Liver (tissue), 8 donors: ENCODE measurements at regions not wholly inside any gene's neighbourhood (a gene's known extent, or its start where the extent isn't known, plus 50 kb on each side); places are given as distances from the start of the nearest gene placed in this dataset.

ENCODE experiments used
- DNase-seq: peaks from one replicate; pipeline ENCODE4 v3.0.0-alpha.2; 2017; ENCODE audit warnings: low spot score
- H3K27ac ChIP-seq, 2 donors: one replicate each; pipeline ENCODE4 v1.7.0; 2013; ENCODE audit warnings: inconsistent platforms in 2 of 2, low read length in 2 of 2, control low read depth in 1 of 2, low read depth in 1 of 2, mild to moderate bottlenecking in 1 of 2
- H3K27me3 ChIP-seq, 4 donors: one replicate each; pipeline versions ENCODE4 v1.6.1 to v1.7.0; 2013; ENCODE audit warnings: low read length in 3 of 4, inconsistent platforms in 1 of 4, mild to moderate bottlenecking in 1 of 4, moderate library complexity in 1 of 4; ENCODE audit not compliant: control insufficient read depth in 4 of 4, insufficient read depth in 4 of 4
- H3K36me3 ChIP-seq, 4 donors: one replicate each; pipeline versions ENCODE4 v1.6.1 to v1.7.0; 2013; ENCODE audit warnings: low read length in 3 of 4, mild to moderate bottlenecking in 3 of 4, low read depth in 1 of 4, moderate library complexity in 1 of 4; ENCODE audit not compliant: control insufficient read depth in 4 of 4, insufficient read depth in 3 of 4
- H3K4me1 ChIP-seq, 4 donors: one replicate each; pipeline versions ENCODE4 v1.6.1 to v1.7.0; 2013; ENCODE audit warnings: low read length in 3 of 4, mild to moderate bottlenecking in 3 of 4, moderate library complexity in 1 of 4; ENCODE audit not compliant: control insufficient read depth in 4 of 4, insufficient read depth in 4 of 4
- H3K4me3 ChIP-seq, 3 donors: one replicate each; pipeline versions ENCODE4 v1.6.1 to v1.7.0; 2013; ENCODE audit warnings: low read length in 3 of 3, control low read depth in 1 of 3, low read depth in 1 of 3, mild to moderate bottlenecking in 1 of 3
- H3K9ac ChIP-seq, 2 donors: one replicate each; pipeline ENCODE4 v1.7.0; 2013; ENCODE audit warnings: low read length in 2 of 2, mild to moderate bottlenecking in 2 of 2, moderate library complexity in 2 of 2, control low read depth in 1 of 2, low read depth in 1 of 2
- H3K9me3 ChIP-seq, 4 donors: one replicate each; pipeline versions ENCODE4 v1.6.1 to v1.7.0; 2013; ENCODE audit warnings: low read length in 3 of 4; ENCODE audit not compliant: control insufficient read depth in 4 of 4
- EGR1 ChIP-seq, 2 donors: IDR thresholded peaks; 2 replicates each; pipeline ENCODE4 v1.6.1; 2016 to 2018; ENCODE audit warnings: antibody characterized with exemption in 2 of 2, low read depth in 2 of 2
- FOXA1 ChIP-seq: IDR thresholded peaks from 2 replicates; pipeline ENCODE4 v1.6.1; 2016; ENCODE audit warnings: antibody characterized with exemption
- FOXA2 ChIP-seq: IDR thresholded peaks from 2 replicates; pipeline ENCODE4 v1.6.1; 2016; ENCODE audit warnings: antibody characterized with exemption
- GABPA ChIP-seq, 2 donors: IDR thresholded peaks in 1 of 2; conservative IDR thresholded peaks in 1 of 2; 2 replicates each; pipeline ENCODE4 v1.6.1; 2016; ENCODE audit warnings: antibody characterized with exemption in 2 of 2, mild to moderate bottlenecking in 1 of 2, moderate library complexity in 1 of 2
- HNF4A ChIP-seq, 2 donors: conservative IDR thresholded peaks; 2 replicates each; pipeline ENCODE4 v1.6.1; 2016; ENCODE audit warnings: antibody characterized with exemption in 2 of 2, mild to moderate bottlenecking in 2 of 2
- JUND ChIP-seq, 2 donors: IDR thresholded peaks; 2 replicates each; pipeline ENCODE4 v1.6.1; 2016; ENCODE audit warnings: antibody characterized with exemption in 2 of 2
- NR2F2 ChIP-seq: IDR thresholded peaks from 2 replicates; pipeline ENCODE4 v1.6.1; 2016; ENCODE audit warnings: antibody characterized with exemption
- RAD21 ChIP-seq, 2 donors: IDR thresholded peaks; 2 replicates each; pipeline ENCODE4 v1.6.1; 2016; ENCODE audit warnings: antibody characterized with exemption in 2 of 2, mild to moderate bottlenecking in 2 of 2
- SP1 ChIP-seq: IDR thresholded peaks from 2 replicates; pipeline ENCODE4 v1.6.1; 2018; ENCODE audit warnings: antibody characterized with exemption, mild to moderate bottlenecking
- TAF1 ChIP-seq: conservative IDR thresholded peaks from 2 replicates; pipeline ENCODE4 v1.6.1; 2016; ENCODE audit warnings: antibody characterized with exemption, mild to moderate bottlenecking
- WGBS: extraction: QIAGEN DNeasy Blood & Tissue Kit; methylation state at CpG from one replicate; pipeline ENCODE4 v1.1.7; 2013; 5-methylcytosine and 5-hydroxymethylcytosine counted together
- TF ChIP-seq, protein P1 (sequence below): IDR thresholded peaks from 2 replicates; pipeline ENCODE4 v1.6.1; 2016; ENCODE audit warnings: antibody characterized with exemption
- TF ChIP-seq, protein P2 (sequence below): IDR thresholded peaks from 2 replicates; pipeline ENCODE4 v1.6.1; 2016; ENCODE audit warnings: antibody characterized with exemption
- TF ChIP-seq, protein P3 (sequence below): IDR thresholded peaks from 2 replicates; pipeline ENCODE4 v1.6.1; 2016; ENCODE audit warnings: antibody characterized with exemption, mild to moderate bottlenecking
- TF ChIP-seq, protein P4 (sequence below): fragments of 150-350 bp; IDR thresholded peaks from 2 replicates; pipeline ENCODE4 v1.5.1; 2017; ENCODE audit warnings: improper control_type of control experiment, low read depth, low read length; ENCODE audit not compliant: missing input control
- TF ChIP-seq, protein P5 (sequence below): IDR thresholded peaks from 2 replicates; pipeline ENCODE4 v1.6.1; 2016; ENCODE audit warnings: antibody characterized with exemption
- donor health status: healthy.
- donor health status: healthy.
- donor health status: healthy.
- donor health status: healthy.
- donor health status: healthy.

DNA sequence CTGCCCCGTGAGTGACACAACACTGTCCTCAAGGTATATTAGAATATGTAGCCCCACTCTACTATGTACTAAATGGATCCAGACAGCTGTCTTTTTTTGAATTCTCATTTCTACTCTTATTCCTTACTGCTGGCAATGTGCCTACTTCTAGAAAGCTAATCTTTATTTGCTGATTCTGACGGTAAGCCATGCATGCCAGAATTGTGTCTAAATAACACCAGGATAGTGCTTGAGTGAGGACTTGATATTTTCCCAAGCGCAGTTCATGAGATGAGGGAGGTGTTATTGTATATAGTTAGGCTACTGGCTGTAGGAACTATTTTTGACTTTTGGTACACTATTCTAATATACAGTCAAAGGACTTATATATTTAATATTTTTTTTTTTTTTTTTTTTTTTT, 316.2 kb upstream of the NAV3 start:
- no peak for TF ChIP-seq JUND (IDR thresholded peaks at IDR 0.05)
- TF ChIP-seq, protein P1, sequence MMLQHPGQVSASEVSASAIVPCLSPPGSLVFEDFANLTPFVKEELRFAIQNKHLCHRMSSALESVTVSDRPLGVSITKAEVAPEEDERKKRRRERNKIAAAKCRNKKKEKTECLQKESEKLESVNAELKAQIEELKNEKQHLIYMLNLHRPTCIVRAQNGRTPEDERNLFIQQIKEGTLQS, result no peak
- no peak for TF ChIP-seq NR2F2
- no peak for TF ChIP-seq HNF4A (conservative IDR thresholded peaks at IDR 0.05)
- TF ChIP-seq, protein P2, sequence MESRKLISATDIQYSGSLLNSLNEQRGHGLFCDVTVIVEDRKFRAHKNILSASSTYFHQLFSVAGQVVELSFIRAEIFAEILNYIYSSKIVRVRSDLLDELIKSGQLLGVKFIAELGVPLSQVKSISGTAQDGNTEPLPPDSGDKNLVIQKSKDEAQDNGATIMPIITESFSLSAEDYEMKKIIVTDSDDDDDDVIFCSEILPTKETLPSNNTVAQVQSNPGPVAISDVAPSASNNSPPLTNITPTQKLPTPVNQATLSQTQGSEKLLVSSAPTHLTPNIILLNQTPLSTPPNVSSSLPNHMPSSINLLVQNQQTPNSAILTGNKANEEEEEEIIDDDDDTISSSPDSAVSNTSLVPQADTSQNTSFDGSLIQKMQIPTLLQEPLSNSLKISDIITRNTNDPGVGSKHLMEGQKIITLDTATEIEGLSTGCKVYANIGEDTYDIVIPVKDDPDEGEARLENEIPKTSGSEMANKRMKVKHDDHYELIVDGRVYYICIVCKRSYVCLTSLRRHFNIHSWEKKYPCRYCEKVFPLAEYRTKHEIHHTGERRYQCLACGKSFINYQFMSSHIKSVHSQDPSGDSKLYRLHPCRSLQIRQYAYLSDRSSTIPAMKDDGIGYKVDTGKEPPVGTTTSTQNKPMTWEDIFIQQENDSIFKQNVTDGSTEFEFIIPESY, result no peak
- TF ChIP-seq FOXA2, result no peak
- no peak for TF ChIP-seq RAD21 (IDR thresholded peaks at IDR 0.05)
- TF ChIP-seq, protein P3, sequence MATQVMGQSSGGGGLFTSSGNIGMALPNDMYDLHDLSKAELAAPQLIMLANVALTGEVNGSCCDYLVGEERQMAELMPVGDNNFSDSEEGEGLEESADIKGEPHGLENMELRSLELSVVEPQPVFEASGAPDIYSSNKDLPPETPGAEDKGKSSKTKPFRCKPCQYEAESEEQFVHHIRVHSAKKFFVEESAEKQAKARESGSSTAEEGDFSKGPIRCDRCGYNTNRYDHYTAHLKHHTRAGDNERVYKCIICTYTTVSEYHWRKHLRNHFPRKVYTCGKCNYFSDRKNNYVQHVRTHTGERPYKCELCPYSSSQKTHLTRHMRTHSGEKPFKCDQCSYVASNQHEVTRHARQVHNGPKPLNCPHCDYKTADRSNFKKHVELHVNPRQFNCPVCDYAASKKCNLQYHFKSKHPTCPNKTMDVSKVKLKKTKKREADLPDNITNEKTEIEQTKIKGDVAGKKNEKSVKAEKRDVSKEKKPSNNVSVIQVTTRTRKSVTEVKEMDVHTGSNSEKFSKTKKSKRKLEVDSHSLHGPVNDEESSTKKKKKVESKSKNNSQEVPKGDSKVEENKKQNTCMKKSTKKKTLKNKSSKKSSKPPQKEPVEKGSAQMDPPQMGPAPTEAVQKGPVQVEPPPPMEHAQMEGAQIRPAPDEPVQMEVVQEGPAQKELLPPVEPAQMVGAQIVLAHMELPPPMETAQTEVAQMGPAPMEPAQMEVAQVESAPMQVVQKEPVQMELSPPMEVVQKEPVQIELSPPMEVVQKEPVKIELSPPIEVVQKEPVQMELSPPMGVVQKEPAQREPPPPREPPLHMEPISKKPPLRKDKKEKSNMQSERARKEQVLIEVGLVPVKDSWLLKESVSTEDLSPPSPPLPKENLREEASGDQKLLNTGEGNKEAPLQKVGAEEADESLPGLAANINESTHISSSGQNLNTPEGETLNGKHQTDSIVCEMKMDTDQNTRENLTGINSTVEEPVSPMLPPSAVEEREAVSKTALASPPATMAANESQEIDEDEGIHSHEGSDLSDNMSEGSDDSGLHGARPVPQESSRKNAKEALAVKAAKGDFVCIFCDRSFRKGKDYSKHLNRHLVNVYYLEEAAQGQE, result no peak
- TF ChIP-seq, protein P4, sequence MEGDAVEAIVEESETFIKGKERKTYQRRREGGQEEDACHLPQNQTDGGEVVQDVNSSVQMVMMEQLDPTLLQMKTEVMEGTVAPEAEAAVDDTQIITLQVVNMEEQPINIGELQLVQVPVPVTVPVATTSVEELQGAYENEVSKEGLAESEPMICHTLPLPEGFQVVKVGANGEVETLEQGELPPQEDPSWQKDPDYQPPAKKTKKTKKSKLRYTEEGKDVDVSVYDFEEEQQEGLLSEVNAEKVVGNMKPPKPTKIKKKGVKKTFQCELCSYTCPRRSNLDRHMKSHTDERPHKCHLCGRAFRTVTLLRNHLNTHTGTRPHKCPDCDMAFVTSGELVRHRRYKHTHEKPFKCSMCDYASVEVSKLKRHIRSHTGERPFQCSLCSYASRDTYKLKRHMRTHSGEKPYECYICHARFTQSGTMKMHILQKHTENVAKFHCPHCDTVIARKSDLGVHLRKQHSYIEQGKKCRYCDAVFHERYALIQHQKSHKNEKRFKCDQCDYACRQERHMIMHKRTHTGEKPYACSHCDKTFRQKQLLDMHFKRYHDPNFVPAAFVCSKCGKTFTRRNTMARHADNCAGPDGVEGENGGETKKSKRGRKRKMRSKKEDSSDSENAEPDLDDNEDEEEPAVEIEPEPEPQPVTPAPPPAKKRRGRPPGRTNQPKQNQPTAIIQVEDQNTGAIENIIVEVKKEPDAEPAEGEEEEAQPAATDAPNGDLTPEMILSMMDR, result no peak
- no peak for TF ChIP-seq FOXA1
- TF ChIP-seq GABPA (IDR thresholded peaks at IDR 0.05 in 1 of 2, conservative IDR thresholded peaks at IDR 0.05 in 1 of 2), result no peak
- no peak for TF ChIP-seq SP1
- TF ChIP-seq EGR1 (IDR thresholded peaks at IDR 0.05; ENCODE audit: low read depth in 2 of 2), result no peak
- TF ChIP-seq, protein P5, sequence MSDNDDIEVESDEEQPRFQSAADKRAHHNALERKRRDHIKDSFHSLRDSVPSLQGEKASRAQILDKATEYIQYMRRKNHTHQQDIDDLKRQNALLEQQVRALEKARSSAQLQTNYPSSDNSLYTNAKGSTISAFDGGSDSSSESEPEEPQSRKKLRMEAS, result no peak
- H3K27ac ChIP-seq, result no peak overlapping the region
- WGBS, result 74% methylated on average over 3 of the region's 3 CpGs

DNA sequence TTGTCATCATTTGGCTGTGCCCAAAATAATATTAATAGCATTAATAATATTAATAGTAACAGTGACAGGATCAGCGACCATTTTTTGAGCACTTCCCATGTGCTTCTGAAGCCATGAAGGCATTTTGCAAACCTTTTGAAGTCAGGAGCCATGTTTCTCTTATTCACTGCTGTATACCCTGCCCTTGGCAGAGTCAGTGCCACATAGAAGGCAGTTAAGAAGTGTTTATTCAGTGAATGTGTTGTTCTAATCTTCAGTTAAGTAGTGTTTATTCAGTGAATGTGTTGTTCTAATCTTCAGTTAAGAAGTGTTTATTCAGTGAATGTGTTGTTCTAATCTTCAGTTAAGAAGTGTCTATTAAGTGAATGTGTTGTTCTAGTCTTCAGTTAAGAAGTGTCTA, 319.7 kb upstream of the NAV3 start:
- H3K4me1 ChIP-seq, result no peaks in the 10 kb centered on the region
- no peak overlapping the region for H3K27ac ChIP-seq
- no peaks in the 10 kb centered on the region for H3K9me3 ChIP-seq
- H3K36me3 ChIP-seq, result no peaks in the 10 kb centered on the region
- WGBS, result 69% methylated on average over 1 of the region's 1 CpG
- no peak for DNase-seq
- H3K4me3 ChIP-seq, result no peak overlapping the region
- H3K9ac ChIP-seq, result no peak overlapping the region
- no peaks in the 10 kb centered on the region for H3K27me3 ChIP-seq
- TF ChIP-seq TAF1, result no peak
- TF ChIP-seq NR2F2, result no peak

More for the DNA sequence above, 316.2 kb upstream of the NAV3 start:
- no peaks in the 10 kb centered on the region for H3K4me1 ChIP-seq
- no peaks in the 10 kb centered on the region for H3K27me3 ChIP-seq
- no peaks in the 10 kb centered on the region for H3K36me3 ChIP-seq
- H3K4me3 ChIP-seq, result no peak overlapping the region
- no peak for DNase-seq
- H3K9me3 ChIP-seq, result no peaks in the 10 kb centered on the region
- H3K9ac ChIP-seq, result no peak overlapping the region
